HuH-7 (cell line): ENCODE measurements at regions not wholly inside any gene's neighbourhood (a gene's known extent, or its start where the extent isn't known, plus 50 kb on each side); places are given as distances from the start of the nearest gene placed in this dataset.
"Not testable (repeated sequence)": the region's sequence is repeated elsewhere in the genome, so short reads cannot be mapped to it uniquely, and the experiment has no call there.

ENCODE experiments used
- DNase-seq: peaks from one replicate; pipeline ENCODE4 v3.0.0; 2011; ENCODE audit warnings: low spot score

- not testable (repeated sequence) for DNase-seq
These were observed 108.9 kb downstream of the SRGAP2 start for GRCh38 chr1:206312274-206312665.

- not testable (repeated sequence) for DNase-seq
These were observed 111.8 kb downstream of the SRGAP2 start for GRCh38 chr1:206314951-206315636.

GRCh38 chr1:206316901-206317300 is 113.6 kb downstream of the SRGAP2 start:
- not testable (repeated sequence) for DNase-seq

- DNase-seq, result not testable (repeated sequence)
These were observed 114.7 kb downstream of the SRGAP2 start for GRCh38 chr1:206317878-206318514.

- DNase-seq, result not testable (repeated sequence)
These were observed 116.9 kb downstream of the SRGAP2 start for GRCh38 chr1:206320227-206320626.

- not testable (repeated sequence) for DNase-seq
These were observed 123.0 kb downstream of the SRGAP2 start for GRCh38 chr1:206326159-206326939.

GRCh38 chr1:206331597-206331996 is 128.3 kb downstream of the SRGAP2 start:
- not testable (repeated sequence) for DNase-seq

GRCh38 chr1:206333316-206333715 is 130.0 kb downstream of the SRGAP2 start:
- DNase-seq, result not testable (repeated sequence)

GRCh38 chr1:206333897-206334296 is 130.6 kb downstream of the SRGAP2 start:
- DNase-seq, result not testable (repeated sequence)

GRCh38 chr1:206334481-206334880 is 131.1 kb downstream of the SRGAP2 start:
- not testable (repeated sequence) for DNase-seq

GRCh38 chr1:206335162-206335561 is 131.8 kb downstream of the SRGAP2 start:
- DNase-seq, result not testable (repeated sequence)

- DNase-seq, result not testable (repeated sequence)
These were observed 132.8 kb downstream of the SRGAP2 start for GRCh38 chr1:206335875-206336846.

- not testable (repeated sequence) for DNase-seq
These were observed 133.3 kb upstream of the IKBKE start for GRCh38 chr1:206337024-206337423.

- not testable (repeated sequence) for DNase-seq
These were observed 119.6 kb upstream of the IKBKE start for GRCh38 chr1:206350493-206351275.

GRCh38 chr1:206351276-206352052 is 118.8 kb upstream of the IKBKE start:
- DNase-seq, result not testable (repeated sequence)

- not testable (repeated sequence) for DNase-seq
These were observed 114.0 kb upstream of the IKBKE start for GRCh38 chr1:206356310-206356709.

GRCh38 chr1:206357962-206358361 is 112.3 kb upstream of the IKBKE start:
- not testable (repeated sequence) for DNase-seq

GRCh38 chr1:206358771-206359170 is 111.5 kb upstream of the IKBKE start:
- not testable (repeated sequence) for DNase-seq

GRCh38 chr1:206359377-206359776 is 110.9 kb upstream of the IKBKE start:
- not testable (repeated sequence) for DNase-seq
